T-cell (primary cell): ENCODE measurements at regions not wholly inside any gene's neighbourhood (a gene's known extent, or its start where the extent isn't known, plus 50 kb on each side); places are given as distances from the start of the nearest gene placed in this dataset.
"Not testable (repeated sequence)": the region's sequence is repeated elsewhere in the genome, so short reads cannot be mapped to it uniquely, and the experiment has no call there.

Experiments
- ATAC-seq, 4 experiments: fragments of 200-7000 bp in 3 of 4; fragments of 150-1000 bp in 1 of 4; cut with Tn5 transposase; replicated peaks in 1 of 4; 1 replicate in 3 of 4; 2 replicates in 1 of 4; pipeline ENCODE4 v1.10.0; 2021; ENCODE audit warnings: moderate library complexity in 3 of 4, mild to moderate bottlenecking in 2 of 4, moderate number of reproducible peaks in 1 of 4
- CTCF ChIA-PET, 2 donors: fragments of 300-600 bp; sonication (Branson Sonifier 250); formaldehyde crosslinking; loops; one replicate each; lab custom pipeline; 2022; ENCODE audit warnings: antibody characterized with exemption in 2 of 2; lab: Charles Lee
- POLR2A ChIA-PET, 2 donors: fragments of 300-600 bp; sonication (Branson Sonifier 250); formaldehyde crosslinking; loops; one replicate each; lab custom pipeline; 2022; ENCODE audit warnings: antibody characterized with exemption in 2 of 2; lab: Charles Lee
- DNase-seq, 35 experiments: peaks; one replicate each; pipeline versions ENCODE4 v3.0.0 to v3.0.0-alpha.2; 2013 to 2023
- H3K27ac ChIP-seq: one replicate; pipeline ENCODE4 v1.5.1; 2013; ENCODE audit warnings: low read length
- H3K27me3 ChIP-seq, 2 experiments: replicated peaks in 1 of 2; 1 replicate in 1 of 2; 2 replicates in 1 of 2; pipeline versions ENCODE4 v1.6.1 to v1.7.0; 2013; ENCODE audit warnings: low read length in 1 of 2, mixed read lengths in 1 of 2; ENCODE audit not compliant: control insufficient read depth in 2 of 2, insufficient read depth in 2 of 2; ENCODE audit errors: extremely low read depth in 1 of 2
- H3K36me3 ChIP-seq, 2 donors: 1 replicate in 1 of 2; 2 replicates in 1 of 2; pipeline versions ENCODE4 v1.6.1 to v1.7.0; 2013; ENCODE audit warnings: low read length in 1 of 2; ENCODE audit not compliant: control insufficient read depth in 2 of 2, insufficient read depth in 1 of 2; ENCODE audit errors: extremely low read depth in 1 of 2
- H3K4me1 ChIP-seq, 2 experiments: 1 replicate in 1 of 2; 2 replicates in 1 of 2; pipeline versions ENCODE4 v1.6.1 to v1.7.0; 2013; ENCODE audit warnings: low read length in 2 of 2, mixed read lengths in 1 of 2; ENCODE audit not compliant: insufficient read depth in 2 of 2, control insufficient read depth in 1 of 2; ENCODE audit errors: extremely low read depth in 1 of 2
- H3K4me3 ChIP-seq, 2 donors: 1 replicate in 1 of 2; 2 replicates in 1 of 2; pipeline versions ENCODE4 v1.5.1 to v1.7.0; 2013; ENCODE audit warnings: mild to moderate bottlenecking in 2 of 2, low read length in 1 of 2, moderate library complexity in 1 of 2; ENCODE audit not compliant: control insufficient read depth in 1 of 2; ENCODE audit errors: extremely low read depth in 1 of 2
- H3K9me3 ChIP-seq: 2 replicates; pipeline ENCODE4 v1.7.0; 2013
- H3K27ac Mint-ChIP-seq, 2 donors: one replicate each; pipeline ENCODE4 v1.8.0; 2020 to 2021; ENCODE audit warnings: mild to moderate bottlenecking in 2 of 2, mixed read lengths in 2 of 2
- H3K27me3 Mint-ChIP-seq, 2 donors: one replicate each; pipeline ENCODE4 v1.8.0; 2021 to 2022; ENCODE audit warnings: mixed read lengths in 2 of 2
- H3K36me3 Mint-ChIP-seq: one replicate; pipeline ENCODE4 v1.8.0; 2021; ENCODE audit warnings: mixed read lengths
- H3K4me1 Mint-ChIP-seq, 3 donors: one replicate each; pipeline ENCODE4 v1.8.0; 2020 to 2022; ENCODE audit warnings: mixed read lengths in 3 of 3, mild to moderate bottlenecking in 1 of 3
- H3K4me3 Mint-ChIP-seq, 3 donors: one replicate each; pipeline ENCODE4 v1.8.0; 2020 to 2022; ENCODE audit warnings: mild to moderate bottlenecking in 3 of 3, mixed read lengths in 3 of 3, moderate library complexity in 3 of 3
- H3K9me3 Mint-ChIP-seq, 3 donors: one replicate each; pipeline ENCODE4 v1.8.0; 2020 to 2022; ENCODE audit warnings: mixed read lengths in 3 of 3
- WGBS: methylation state at CpG from one replicate; pipeline ENCODE4 v1.1.5; 2013; ENCODE audit warnings: missing lambda C conversion rate; ENCODE audit not compliant: insufficient coverage; 5-methylcytosine and 5-hydroxymethylcytosine counted together

DNA sequence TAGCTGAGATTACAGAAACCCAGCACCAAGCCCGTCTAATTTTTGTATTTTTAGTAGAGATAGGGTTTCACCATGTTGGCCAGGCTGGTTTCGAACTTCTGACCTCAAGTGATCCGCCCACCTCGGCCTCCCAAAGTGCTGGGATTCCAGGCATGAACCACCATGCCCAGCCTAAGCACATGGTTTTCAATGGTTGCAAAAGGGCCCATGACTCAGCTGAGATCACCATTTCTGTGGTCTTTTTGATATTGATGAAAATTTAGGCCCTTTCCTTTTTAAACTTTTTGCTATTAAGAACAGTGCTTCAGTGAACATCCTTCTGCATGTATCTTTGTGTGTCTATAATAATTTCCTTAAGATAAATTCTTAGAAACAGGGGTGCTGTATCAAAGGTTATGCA lies 74.2 kb upstream of the CTBP2 start:
- H3K4me3 Mint-ChIP-seq, H3K27ac ChIP-seq, H3K27me3 ChIP-seq, H3K36me3 Mint-ChIP-seq, H3K4me1 ChIP-seq, H3K4me1 Mint-ChIP-seq, DNase-seq, H3K27ac Mint-ChIP-seq, H3K4me3 ChIP-seq, H3K9me3 ChIP-seq, CTCF ChIA-PET, POLR2A ChIA-PET, H3K36me3 ChIP-seq, ATAC-seq: not testable (repeated sequence)
- 67% methylated on average over 3 of the region's 4 CpGs for WGBS
- peaks cover 9 to 15% of the 10 kb centered on the region in 2 donors for H3K27me3 Mint-ChIP-seq
- peaks cover 17 to 18% (median 18%) of the 10 kb centered on the region in 3 donors for H3K9me3 Mint-ChIP-seq

DNA sequence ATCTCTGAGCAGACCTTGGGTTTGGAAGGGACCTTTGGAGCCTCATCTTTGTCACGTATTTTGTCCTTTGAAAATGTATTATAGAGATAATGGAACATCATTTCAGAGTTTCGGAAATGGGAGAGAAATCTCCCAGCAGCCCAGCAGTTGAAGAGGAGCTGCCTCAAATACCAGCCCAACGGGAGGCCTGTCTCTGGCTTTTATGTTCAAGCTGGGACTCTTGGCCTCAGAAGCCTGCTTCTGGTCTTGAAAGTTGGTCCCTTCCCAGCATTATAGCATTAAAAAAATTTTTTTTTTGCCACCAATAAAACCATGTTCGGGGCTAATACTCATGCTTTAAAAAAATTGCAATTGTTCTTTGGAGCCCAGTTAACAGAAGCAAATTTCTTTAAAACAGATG lies 73.4 kb upstream of the CTBP2 start:
- DNase-seq: no peak
- 33% methylated on average over 1 of the region's 4 CpGs for WGBS
- Mint-ChIP-seq H3K27ac (no peak overlapping the region), H3K4me3 (no peak overlapping the region), H3K27me3 (peaks cover 8 to 15% of the 10 kb centered on the region in 2 donors), H3K9me3 (peaks cover 9 to 15% (median 12%) of the 10 kb centered on the region in 3 donors), H3K4me1 (no peaks in the 10 kb centered on the region), H3K36me3 (no peaks in the 10 kb centered on the region)
- no peak overlapping the region for H3K27ac ChIP-seq
- no peak overlapping the region for H3K4me3 ChIP-seq
- CTCF ChIA-PET: interaction anchor here in 1 of 2 donors (0.7 kb wide), 1 partner anchor 104 kb away, joined by 3 read pairs; no protein-coding TSS in a partner anchor
- H3K9me3 ChIP-seq: no peaks in the 10 kb centered on the region
- POLR2A ChIA-PET: interaction anchor here in 1 of 2 donors (0.6 kb wide), 1 partner anchor 1719 kb away, joined by 3 read pairs; no protein-coding TSS in a partner anchor
- H3K36me3 ChIP-seq: no peaks in the 10 kb centered on the region
- H3K27me3 ChIP-seq: peaks cover 0 to 2% of the 10 kb centered on the region in 2 experiments
- ATAC-seq: no peak
- H3K4me1 ChIP-seq: peaks cover 0 to 3% of the 10 kb centered on the region in 2 experiments

DNA sequence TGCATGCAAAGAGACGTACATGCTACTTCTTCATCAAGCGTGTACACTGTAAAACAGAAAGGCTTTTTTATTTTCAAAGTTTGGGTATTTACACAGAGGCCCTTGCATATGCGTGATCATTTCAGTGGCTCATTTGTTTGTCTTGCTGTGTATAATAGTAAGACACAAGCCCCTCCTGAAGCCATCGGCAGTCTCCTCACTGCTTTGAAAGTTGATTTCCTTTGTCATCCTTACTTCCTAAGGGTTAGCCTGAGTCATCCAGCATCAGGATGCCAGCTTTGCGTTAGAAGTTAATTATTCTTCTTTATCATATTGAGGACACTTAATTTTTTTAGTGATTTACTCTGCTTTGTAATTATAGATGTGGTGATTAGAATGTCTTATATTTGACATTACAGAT lies 72.5 kb upstream of the CTBP2 start:
- Mint-ChIP-seq H3K4me3 (no peak overlapping the region), H3K9me3 (peaks cover under 1 to 6% (median 3%) of the 10 kb centered on the region in 3 donors), H3K27me3 (peaks cover 8 to 15% of the 10 kb centered on the region in 2 donors), H3K27ac (no peak overlapping the region), H3K36me3 (no peaks in the 10 kb centered on the region), H3K4me1 (no peaks in the 10 kb centered on the region)
- ChIA-PET CTCF (no interaction called here), POLR2A (no interaction called here)
- no peaks in the 10 kb centered on the region for H3K36me3 ChIP-seq
- H3K9me3 ChIP-seq: no peaks in the 10 kb centered on the region
- ATAC-seq (no peak), DNase-seq (no peak)
- peaks cover 0 to 2% of the 10 kb centered on the region in 2 experiments for H3K27me3 ChIP-seq
- whole genome bisulfite sequencing: 84% methylated on average over 2 of the region's 5 CpGs
- H3K4me3 ChIP-seq: no peak overlapping the region
- no peak overlapping the region for H3K27ac ChIP-seq
- H3K4me1 ChIP-seq: peaks cover 0 to 4% of the 10 kb centered on the region in 2 experiments

DNA sequence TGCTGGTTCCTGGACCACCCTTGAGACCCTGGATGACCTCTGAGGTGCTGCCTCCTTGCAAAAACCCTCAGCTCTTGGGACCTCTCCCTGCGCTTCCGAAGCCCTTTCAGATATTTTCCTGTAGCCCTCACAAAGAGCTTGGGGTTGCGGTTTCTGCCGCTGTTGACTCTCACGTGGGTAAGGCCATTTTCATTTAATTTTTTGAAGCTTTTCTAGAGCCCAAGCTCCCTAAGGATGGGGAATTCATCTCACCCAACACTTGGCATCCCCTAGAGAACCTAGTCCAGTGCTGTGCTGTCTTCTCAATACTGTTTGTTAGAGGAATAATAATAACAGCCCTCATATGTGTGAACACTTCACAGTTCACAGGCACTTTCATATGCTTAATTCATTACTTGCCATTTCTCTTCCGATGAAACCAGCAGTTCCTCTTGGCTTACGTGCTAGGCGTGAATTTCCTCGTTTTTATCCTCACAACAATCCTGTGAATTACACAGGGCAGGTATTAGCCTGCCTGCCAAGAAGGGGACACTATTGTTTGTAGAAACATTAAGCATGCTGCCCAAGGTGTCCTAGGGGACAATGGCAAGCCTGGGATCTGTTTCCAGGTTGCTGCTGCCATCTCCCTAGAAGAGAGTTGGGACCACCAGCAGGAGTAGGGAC lies 71.6 kb upstream of the CTBP2 start:
- Mint-ChIP-seq H3K4me3 (no peak overlapping the region), H3K36me3 (no peaks in the 10 kb centered on the region), H3K9me3 (peaks cover 0 to 5% (median 3%) of the 10 kb centered on the region in 3 donors), H3K27ac (no peak overlapping the region), H3K27me3 (peaks cover 8 to 15% of the 10 kb centered on the region in 2 donors), H3K4me1 (no peaks in the 10 kb centered on the region)
- H3K4me1 ChIP-seq: peaks cover 0 to 4% of the 10 kb centered on the region in 2 experiments
- H3K4me3 ChIP-seq: no peak overlapping the region
- ChIA-PET CTCF (no interaction called here), POLR2A (no interaction called here)
- H3K27ac ChIP-seq: no peak overlapping the region
- WGBS: 83% methylated on average over 3 of the region's 9 CpGs
- H3K9me3 ChIP-seq: no peaks in the 10 kb centered on the region
- H3K27me3 ChIP-seq: peaks cover 0 to 4% of the 10 kb centered on the region in 2 experiments
- ATAC-seq (no peak), DNase-seq (no peak)
- no peaks in the 10 kb centered on the region for H3K36me3 ChIP-seq

DNA sequence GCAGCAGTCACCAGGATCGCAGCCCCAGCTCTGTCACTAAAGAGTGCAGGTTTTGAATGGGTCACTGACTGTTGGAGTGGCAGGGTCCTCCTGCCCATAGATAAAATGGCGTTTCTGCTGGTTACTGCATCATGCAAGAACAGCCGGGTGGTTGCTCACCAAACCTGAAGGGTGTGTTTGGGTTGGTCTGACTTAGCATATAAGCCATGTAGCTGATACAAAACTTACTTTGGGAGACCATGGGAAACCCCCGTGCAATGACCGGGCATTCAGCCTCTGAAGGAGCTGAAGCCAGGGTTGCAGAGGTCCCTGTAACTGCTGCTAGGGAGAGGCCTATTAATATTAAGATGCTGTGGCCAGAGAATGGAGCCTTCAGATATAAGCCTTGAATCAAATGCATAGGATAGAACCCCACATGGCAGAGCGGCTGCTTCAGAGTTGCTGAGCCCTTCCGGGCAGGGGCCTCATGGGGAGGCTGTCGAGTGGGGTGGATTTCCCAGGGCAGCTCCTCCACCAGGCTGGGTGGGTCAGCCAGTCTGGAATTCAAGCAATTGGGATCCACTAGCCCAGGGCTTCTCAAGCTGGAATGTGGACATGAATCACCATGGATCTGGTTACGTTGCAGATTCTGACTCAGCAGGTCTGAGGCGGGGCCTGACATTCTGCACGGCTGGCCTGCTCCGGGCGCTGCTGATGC lies 70.9 kb upstream of the CTBP2 start:
- DNase-seq (no peak), ATAC-seq (no peak)
- peaks cover 0 to 7% of the 10 kb centered on the region in 2 experiments for H3K27me3 ChIP-seq
- no peaks in the 10 kb centered on the region for H3K9me3 ChIP-seq
- no peaks in the 10 kb centered on the region for H3K36me3 ChIP-seq
- no peak overlapping the region for H3K4me3 ChIP-seq
- no peaks in the 10 kb centered on the region for H3K36me3 Mint-ChIP-seq
- WGBS: 85% methylated on average over 13 of the region's 13 CpGs
- H3K27me3 Mint-ChIP-seq: peaks cover 8 to 14% of the 10 kb centered on the region in 2 donors
- H3K4me3 Mint-ChIP-seq: no peak overlapping the region
- ChIA-PET POLR2A (no interaction called here), CTCF (no interaction called here)
- H3K27ac ChIP-seq: no peak overlapping the region
- no peak overlapping the region for H3K27ac Mint-ChIP-seq
- H3K4me1 ChIP-seq: peaks cover 0 to 4% of the 10 kb centered on the region in 2 experiments
- H3K4me1 Mint-ChIP-seq: no peaks in the 10 kb centered on the region
- H3K9me3 Mint-ChIP-seq: peaks cover 0 to 2% (median 0%) of the 10 kb centered on the region in 3 donors

DNA sequence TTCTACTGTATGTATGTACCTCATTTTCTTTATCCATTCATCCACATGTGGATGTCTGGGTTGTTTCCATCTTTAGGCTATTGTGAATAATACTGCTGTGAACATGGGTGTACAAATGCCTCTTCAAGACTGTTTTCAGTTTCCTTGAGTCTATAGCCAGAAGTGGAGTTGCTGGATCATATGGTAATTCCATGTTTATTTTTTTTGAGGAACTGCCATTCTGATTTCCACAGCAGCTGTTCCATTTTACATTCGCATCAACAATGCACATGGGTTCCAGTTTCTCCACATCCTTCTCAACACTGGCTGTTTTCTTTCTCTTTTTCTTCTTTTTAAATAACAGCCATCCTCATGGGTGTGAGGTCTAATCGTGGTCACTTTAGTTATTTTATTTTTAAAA lies 69.9 kb upstream of the CTBP2 start:
- no peak for ATAC-seq
- no peak for DNase-seq
- Mint-ChIP-seq H3K27me3 (peaks cover 7 to 9% of the 10 kb centered on the region in 2 donors), H3K9me3 (no peaks in the 10 kb centered on the region), H3K36me3 (no peaks in the 10 kb centered on the region), H3K27ac (no peak overlapping the region), H3K4me3 (no peak overlapping the region), H3K4me1 (no peaks in the 10 kb centered on the region)
- Histone ChIP-seq H3K27ac (no peak overlapping the region), H3K9me3 (no peaks in the 10 kb centered on the region), H3K36me3 (no peaks in the 10 kb centered on the region), H3K4me1 (peaks cover 0 to 4% of the 10 kb centered on the region in 2 experiments), H3K27me3 (peaks cover 0 to 7% of the 10 kb centered on the region in 2 experiments), H3K4me3 (no peak overlapping the region)
- CTCF ChIA-PET: no interaction called here
- POLR2A ChIA-PET: no interaction called here
- WGBS: 50% methylated on average over 2 of the region's 2 CpGs
